GM21825 (cell line): ENCODE measurements at regions not wholly inside any gene's neighbourhood (a gene's known extent, or its start where the extent isn't known, plus 50 kb on each side); places are given as distances from the start of the nearest gene placed in this dataset.

Source experiments
- ATAC-seq: cut with Tn5 transposase; IDR thresholded peaks from one replicate; pipeline ENCODE4 v1.9.1; 2021; ENCODE audit warnings: mild to moderate bottlenecking, moderate library complexity; ENCODE audit not compliant: unreplicated experiment

DNA sequence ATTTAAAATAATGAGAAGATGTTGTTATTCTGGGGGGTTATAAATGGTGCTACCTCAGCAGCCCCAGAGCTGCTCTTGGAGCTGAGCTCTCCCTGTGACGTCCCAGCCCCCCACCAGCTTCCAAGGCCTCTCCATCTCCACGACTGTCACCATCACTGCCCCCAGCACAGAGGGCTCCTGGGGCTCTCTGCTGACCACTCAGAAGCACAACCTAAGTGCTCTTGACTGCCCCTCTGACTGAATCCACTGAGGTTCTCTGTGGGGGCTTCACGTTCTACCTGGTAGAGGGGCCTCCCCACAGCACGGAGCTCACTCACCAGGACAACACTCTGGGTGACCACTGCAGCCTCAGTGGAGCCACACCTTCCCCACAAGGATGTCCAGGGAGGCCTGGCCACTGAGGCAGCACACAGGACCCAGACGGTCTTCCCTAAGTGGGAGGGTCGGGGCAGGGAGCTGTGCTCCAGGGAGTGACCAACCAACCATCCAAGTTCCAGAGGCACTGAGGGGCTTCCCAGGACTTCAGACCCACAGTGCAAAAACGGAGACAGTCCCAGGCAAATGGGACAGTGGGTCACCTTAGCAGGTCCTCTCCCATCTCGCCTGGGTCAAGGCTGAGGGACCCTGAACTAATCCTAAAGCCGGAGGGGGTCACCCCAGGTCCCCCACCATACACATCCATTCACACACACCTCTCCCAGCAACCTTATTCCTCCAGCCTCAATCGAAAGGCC lies 121.0 kb upstream of the PPP2R2D start:
- no peak for ATAC-seq

DNA sequence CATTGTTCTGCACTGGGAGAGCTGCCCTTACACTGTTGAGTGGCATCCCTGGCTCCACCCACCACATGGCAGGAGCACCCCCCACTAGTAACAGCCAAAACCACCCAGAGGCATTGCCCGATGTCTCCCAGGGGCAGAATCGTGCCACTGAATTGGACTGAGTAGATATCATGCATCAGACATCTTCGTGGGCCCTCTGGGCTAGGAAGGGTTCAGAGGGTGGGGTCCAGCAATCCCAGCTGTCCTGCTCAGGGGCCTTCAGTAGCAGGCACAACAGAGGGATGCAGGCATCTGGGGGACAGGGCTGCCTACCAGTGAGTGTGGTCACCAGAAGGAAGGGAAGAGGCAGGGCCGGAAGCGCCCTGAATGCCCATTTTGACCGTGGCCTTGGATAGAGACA lies 119.7 kb upstream of the PPP2R2D start:
- ATAC-seq = no peak

DNA sequence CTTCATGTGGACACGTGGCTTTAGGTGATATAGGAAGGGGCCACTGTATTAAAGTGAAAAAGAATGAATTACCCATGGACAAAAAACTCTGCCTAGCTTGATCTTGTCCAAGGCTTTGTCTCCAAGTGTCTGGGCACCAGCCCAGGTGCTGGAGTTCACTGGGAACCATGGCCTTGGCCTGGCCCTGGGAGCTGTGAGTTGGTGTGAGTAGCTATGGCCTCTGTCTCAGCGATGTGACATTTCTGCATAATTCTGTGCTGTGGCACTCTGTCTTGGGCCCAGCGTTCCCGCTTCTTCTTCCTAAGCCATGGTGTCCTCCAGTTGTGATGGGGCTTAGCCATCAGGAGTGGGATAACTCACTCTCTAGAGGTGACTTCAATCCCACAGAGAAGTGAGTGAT lies 119.0 kb upstream of the PPP2R2D start:
- no peak for ATAC-seq

DNA sequence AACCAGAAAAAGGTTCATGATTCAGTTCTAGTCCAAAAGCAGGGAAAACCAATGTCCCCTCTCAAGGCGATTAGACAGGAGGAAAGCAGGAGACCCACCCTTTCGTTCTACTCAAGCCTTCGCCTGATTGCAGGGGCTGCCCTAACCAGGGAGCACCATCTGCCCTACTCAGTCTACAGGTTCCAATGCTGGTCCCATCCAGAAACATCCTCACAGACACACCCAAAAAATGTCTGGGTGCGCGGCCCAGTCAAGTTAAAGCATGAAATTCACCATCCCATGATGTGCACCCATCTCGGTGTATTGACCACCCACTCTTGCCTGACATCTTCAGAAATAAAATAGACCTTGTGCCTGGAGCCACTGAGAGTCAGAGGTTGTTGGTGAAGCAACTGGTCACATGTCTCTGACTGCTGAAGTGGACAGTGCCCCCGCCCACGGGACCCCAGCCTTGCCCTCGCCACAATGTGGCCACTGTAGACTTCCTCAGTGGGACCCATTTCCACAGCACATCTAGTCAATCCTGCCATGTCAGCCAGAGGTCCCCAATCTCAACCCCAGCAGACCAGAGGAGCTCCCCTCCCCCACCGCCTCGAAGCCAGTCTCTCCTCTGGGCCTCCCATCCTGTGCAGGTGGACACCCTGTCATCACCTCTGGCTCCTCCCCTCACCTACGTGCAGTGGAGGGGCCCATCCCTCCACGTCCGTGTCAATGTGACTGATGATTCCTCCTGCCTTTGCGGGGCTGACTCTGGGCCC lies 116.3 kb upstream of the PPP2R2D start:
- ATAC-seq = no peak

DNA sequence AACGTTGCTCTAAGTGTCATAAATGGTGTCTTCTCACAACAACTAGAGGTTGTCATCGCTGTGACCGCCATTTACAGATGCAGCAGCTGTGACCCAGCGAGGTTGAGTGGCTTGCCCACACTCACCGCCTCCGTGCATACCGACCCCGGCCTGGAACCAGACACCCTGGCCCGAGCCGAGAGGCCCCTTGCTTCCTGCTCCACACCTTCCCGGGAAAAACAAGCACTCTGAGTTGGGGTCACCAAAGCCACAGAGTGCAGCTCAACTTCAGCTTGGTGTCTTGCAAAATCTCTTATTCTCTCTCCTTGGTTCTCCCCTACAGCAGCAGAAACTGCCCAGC lies 115.7 kb upstream of the PPP2R2D start:
- ATAC-seq = no peak

DNA sequence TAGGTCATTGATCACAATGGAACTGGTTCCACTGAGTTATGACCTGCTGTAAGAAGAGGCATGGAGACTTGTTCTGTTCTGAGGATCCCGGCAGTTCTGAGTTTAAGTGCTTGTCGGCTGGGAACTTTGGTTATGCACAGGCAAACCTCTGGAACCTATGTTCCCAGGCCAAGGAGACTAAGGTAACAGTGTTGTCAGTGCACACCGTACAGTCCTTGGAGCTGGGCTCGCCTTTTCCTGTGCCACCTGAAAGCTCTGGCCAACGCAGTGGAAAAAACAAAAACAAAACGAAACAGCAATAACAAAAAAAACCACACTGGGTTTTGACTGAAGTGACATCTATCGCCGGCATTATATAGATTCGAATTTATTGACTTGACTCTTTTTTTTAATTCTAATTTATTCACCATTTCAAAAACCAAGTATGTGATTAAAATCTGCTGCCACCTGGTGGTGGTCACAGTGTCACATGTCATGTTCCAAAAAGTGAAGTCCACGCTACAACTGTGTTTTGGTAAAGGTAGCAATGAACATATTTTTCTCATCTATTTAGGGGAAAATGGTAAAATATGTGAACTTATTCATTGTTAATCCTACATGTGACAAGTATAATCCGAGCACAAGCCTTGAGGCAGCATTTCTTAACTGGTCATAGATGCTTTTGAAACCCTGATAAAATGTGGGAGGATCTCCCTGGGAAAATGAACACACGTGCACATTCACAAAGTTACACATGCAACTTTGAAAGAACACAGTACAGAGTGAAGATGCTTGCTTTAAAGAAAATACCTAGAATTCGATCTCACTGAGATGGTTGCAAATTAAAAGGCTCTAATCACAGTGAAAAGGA lies 113.8 kb upstream of the PPP2R2D start:
- ATAC-seq = no peak

DNA sequence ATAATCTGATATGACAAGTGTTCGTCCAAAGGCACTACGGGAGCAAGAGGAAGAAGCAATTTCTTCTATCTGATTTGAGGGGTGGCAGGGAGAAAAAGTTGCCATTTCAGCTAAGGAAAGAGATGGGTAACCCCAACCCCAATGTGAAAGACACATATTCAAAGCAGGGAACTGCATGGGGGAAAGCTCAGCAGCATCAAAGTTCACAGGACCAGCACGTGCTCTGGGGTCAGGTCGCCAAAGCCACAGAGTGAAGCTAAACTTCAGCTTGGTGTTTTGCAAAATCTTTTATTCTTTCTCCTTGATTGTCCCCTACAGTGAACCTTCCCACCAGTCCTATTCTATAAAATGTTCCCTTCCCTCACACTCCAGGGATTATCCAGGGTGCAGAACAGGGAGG lies 112.8 kb upstream of the PPP2R2D start:
- no peak for ATAC-seq

DNA sequence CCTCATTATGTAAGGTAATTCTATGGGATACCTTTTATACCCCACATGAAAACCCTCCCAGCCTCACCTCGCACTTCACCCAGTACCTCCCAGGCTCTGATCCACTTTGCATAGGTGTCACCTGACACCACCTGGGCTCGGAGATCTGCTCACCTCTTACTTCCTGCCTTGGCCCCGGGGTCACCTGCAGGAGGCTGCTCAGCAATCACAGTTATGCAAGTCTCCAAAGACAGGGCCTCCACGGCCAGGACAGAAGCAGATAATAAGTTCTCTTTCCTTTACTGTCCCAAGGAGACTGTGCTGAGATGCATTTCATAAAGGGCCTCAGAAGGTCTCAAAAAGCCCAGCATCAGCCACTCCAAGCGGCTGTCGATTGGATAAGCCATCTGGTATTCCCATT lies 112.4 kb upstream of the PPP2R2D start:
- no peak for ATAC-seq

DNA sequence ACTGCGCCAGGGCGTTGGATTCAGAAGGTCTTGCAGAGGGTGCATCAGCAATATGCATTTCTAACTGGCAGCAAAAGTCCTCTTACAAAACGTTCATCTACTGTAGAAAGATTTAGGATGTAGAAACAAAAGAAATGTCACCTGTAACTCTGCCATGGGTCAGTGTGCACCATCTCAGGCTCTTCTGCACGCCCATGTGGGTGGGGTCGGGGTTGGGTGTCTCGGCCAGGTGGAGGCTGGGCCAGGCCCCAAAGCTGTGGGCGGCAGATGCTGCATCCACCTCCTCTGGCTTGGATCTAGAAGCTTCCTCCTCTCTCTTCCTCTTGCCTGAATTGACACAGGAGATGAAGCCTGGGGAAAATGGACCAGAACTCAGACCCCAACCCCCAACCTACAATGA lies 111.3 kb upstream of the PPP2R2D start:
- ATAC-seq = no peak

DNA sequence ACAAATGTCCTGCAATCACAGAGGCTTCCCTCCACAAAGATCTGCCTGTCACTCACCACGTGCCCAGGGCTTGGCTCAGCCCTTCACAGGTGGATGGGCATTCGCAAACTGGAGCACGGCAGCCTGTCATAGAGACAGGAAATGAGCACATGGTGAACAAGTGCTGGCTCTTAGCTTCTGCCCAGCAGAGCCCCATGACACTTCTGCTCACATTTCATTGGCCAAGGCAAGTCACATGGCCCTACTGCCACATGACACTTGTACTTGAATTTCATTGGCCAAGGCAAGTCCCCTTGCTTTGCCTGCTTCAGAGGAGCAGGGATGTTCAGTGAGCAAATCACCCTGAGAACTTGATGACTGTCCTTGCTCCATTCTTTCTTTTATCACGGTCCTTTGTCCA lies 110.8 kb upstream of the PPP2R2D start:
- ATAC-seq = no peak

DNA sequence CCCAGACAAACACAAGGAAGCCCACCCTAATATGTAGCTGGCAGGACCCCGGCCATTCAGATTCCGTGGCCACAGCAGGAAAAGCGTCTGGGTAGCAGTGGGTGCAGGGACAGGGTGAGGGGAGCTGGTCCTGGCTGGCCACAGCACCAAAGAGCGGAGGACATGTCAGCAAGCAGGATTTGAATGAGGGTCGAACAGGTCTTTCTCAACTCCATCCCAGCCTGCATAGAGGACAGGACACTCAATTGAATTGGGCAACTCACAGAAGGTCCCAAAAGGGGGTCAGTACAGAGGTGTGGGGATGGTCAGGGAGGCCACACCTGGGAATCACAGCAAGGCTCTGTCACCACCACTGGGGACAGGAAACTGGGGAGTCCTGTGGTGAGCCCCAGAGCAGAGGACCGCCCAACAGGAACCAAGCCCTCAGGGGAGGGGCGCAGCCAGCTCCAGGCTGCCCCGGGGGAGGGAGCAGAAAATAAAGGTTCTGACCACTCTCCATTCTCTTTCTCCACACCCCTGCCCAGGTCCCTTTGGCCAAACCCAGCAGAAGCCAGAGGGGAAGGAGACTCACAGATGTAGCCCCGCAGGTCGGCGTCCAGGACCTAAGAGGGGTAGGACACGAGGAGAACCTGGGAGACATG lies 108.7 kb upstream of the PPP2R2D start:
- ATAC-seq = no peak

DNA sequence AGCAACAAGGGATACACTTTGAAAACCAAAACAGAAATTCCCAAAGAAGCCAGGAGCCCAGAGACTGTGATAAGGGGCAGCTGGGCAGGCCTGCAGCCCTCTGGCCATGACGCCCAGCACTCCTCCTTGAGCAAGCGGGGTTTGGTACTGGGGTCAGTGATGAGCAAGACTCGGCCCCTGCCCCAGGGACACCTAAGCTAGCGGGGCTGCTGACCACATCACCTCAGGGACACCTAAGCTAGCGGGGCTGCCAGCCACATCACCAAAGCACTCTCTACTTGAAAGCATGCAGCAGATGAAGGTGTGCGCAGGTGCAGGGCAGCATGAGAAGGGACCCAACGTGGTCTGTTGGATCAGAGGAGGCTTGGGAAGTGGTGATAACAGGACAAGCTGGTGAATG lies 108.0 kb upstream of the PPP2R2D start:
- no peak for ATAC-seq

DNA sequence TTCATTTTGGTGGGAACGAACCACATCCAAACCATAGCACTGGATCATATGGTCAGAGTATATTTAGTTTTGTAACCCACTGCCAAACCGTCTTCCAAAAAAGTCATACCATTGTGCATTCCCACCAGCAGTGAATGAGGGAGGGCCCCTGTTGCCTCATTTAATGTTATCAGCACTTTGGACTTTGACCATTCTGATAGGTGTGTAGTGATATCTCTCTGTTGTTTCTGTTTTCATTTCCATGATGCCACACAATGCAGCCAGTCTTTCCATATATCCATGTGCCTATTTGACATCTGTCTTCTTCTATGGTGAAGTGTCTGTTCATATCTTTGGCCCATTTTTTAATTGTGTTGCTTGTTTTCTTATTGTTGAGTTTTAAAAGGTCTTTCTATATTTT lies 105.0 kb upstream of the PPP2R2D start:
- ATAC-seq = no peak

DNA sequence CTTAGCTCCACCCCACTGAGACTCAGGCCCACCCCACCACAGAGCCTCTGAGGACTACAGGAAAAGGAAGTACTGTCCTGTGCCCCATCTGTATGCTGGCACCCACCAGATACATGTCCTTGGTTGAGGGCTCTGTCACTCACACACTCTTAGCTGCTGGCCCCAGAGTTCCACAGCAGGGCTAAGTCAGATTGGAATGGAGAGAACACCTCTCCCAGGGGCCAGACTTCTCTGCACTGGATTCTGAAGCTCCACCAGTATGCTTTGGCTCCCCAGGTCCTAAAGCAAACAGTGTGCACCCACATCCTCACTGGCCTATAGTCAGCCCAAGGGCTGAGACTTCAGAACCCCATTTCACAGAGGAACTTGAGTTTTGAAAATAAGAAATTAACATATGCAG lies 103.2 kb upstream of the PPP2R2D start:
- no peak for ATAC-seq

DNA sequence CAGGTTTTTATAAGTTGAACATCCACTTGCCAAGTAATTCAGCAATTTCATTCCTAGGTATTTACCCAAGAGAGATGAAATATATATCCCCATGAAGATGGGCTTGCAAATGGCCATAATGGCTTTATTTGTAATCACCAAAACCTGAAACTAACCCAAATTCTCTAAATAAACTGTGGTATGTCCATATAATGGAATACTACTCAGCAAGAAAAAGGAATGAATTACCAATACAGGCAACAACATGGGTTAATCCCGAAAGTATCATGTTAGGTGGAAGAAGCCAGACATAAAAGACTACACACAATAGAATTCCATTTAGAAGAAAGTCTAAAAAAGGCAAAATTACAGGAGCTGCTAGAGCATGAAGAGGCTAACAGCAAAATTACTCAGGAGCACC lies 101.4 kb upstream of the PPP2R2D start:
- ATAC-seq = no peak

DNA sequence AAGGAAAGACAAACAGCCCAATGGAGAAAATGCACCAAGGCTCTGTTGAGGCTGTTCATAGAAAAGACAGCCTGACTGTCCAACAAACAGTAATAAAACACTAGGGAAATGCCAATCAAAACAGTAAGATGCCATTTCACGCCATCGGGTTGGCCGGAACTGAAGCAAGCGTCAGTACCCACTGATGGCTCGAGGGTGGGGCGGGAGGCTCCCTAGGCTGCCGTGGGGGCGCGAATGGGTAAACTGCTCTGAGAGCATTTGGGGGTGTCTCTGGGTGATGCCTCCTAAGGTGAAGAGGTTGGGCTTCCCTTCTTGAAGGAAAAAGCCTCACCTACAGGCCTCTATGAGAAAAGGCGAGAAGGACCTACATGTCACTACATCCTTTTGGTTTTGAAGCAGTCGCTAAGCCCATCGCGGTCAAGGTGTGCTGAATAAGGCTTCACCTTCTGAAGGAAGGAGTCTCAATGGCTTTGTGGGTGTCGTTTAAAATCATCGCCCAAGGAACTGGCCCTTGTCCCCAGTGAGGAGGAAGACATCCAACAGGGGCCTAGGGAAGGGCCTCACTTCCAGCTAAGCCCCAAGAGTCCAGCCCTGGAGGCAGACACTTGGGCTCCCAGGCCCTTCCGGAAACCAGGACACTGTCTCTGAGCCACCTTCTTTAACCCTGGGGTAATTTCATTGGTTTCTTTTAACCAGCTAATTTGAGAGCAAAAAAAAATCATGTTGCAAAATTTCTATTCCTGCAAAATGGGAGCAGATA lies 98.5 kb upstream of the PPP2R2D start:
- no peak for ATAC-seq

DNA sequence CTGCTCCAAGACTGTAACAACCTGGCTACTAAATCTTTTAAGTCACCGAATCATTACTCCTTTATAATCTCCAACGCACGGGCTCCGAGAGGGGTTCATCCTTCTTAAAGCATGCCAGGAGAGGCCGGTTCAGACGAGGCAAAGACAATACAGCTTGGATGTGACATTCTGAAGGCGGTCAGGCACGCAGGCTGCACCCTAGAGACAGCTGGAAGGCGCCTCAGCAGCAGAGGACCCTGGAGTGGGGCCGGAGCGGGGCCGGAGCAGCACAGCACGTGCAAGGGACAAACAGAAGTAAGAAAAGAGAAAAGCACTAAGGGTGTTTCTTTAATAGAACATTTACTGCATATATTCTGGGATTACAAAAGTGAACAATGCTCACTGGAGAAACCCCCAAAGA lies 97.8 kb upstream of the PPP2R2D start:
- no peak for ATAC-seq

DNA sequence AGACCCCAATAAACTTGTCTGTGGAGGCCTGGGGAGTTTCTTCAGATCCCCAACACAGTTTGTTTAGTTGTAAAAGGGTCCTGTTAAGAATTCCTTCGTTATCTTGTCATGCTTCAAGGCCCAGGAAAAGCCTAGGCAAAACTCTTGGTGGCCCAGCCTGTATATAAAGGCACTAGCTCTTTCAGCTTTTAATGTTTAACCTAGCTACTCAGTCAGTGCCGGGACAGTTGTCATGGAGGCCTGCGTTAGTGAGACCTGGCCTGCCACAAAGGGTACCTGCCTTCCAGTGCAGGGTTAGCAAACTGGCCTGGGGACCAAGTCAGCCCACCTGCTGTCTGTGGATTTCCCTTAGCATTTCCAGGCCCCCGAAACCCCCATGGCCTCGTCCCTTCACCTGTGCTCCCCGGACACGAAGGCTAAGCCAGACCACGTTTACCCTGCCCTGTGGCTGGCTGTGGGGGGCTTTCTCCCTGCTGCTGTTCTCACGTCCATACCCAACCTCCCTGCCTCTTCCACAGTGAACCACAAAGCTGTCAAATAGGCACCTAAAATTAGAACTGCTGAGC lies 96.9 kb upstream of the PPP2R2D start:
- no peak for ATAC-seq

DNA sequence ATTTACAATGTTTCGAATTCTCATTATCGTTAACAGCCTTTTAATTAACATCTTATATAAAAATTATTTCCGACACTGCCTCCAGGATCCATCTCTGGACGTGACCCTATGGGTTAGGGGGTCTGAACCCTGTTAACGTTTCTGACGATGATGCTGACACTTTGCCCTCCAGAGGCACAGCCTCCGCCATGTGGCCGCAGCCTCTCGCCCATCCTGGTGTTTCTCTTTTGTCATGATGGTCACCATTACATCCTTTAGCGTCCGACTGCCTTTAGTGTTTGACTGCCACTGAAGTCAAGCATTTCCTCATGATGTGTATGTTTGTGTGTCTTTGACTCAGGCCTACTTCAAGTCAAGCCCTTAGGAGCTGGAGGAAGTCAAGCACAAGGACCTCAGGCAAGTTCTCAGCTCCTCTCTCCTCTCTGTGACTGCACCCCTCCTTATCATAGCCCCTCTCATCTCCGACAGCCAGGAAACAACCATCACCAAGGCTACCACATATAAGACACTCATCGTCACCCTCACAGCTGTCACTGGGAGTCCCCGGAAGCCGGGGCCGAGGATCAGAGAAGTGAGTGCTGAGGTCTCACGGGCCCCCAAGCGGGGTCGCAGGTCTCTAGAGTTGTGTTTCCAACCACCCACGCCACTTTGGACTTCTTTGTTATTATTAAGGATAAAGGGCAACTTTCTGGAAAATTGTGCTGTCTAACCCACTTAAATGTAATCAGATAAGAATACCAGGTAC lies 96.1 kb upstream of the PPP2R2D start:
- ATAC-seq = no peak

DNA sequence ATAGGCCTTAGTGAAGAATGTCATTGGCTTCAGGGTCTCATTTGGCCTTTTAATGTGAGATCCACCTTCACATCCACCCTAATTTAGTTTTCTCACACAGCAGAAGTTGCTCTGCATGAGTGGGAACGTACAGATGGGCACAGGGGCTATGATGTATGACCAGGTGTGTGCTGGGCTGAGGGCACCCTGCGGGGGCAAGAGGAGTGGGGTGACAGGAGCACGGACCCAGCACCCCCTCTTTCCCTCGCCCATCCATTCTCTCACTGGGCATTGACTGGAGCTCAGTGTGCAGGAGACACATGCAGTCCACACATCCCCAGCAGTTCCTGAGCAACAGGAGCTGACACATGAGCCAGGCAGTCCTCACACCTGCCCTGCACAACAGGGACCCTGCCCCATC lies 95.1 kb upstream of the PPP2R2D start:
- ATAC-seq = no peak
